ENCODE measurements at regions not wholly inside any gene's neighbourhood (a gene's known extent, or its start where the extent isn't known, plus 50 kb on each side); places are given as distances from the start of the nearest gene placed in this dataset.

DNA sequence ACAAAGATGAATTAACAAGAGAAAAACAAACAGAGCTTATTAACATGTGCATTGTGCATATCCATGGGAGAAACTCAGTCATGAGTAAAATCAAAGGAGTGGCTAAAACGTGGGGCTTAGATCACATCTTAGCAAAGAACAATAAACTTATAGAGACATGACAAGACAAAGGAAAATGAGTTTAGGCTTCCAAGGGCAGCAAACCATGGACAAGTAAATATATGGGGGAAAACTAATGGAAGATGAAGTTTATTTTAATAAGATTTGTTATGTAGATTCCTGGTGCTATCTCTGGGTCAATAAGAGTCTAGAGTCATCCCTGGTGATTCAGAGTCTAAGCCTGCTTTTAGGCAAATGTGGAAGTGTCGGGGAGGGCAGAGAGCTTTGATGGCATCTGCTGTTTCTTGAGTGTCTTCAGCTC is 87.2 kb upstream of the PLPP4 start:
- no peak overlapping the region for H3K4me3 ChIP-seq
- DNase-seq (ENCODE audit: low read depth in 1 of 2, low spot score in 1 of 2): no peak

DNA sequence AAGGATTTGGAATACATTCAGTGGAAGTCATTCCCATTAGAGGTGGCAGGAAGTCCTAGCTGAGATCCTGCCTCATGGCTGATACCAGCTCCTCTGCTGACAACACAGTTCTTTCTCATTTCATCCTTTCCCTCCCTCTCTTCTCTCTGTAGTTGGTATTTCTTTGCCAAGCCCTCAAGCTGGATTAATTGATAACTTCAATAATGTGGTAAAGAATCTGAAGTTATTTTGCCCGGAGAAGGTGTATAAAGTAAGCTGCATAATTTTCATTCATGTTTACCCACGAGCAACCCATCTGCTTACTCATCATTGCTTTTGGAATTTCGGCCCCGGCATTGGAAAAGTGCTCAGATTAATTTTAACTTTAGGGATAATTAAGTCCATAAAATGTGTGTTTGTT is 85.2 kb upstream of the PLPP4 start:
- H3K27ac ChIP-seq: no peak overlapping the region
- no peak for TF ChIP-seq CTCF (IDR thresholded peaks at IDR 0.05; ENCODE audit: low read depth, low read length)
- no peaks in the 10 kb centered on the region for H3K4me1 ChIP-seq (ENCODE audit: low read depth)
- DNase-seq (ENCODE audit: low read depth in 1 of 2, low spot score in 1 of 2): no peak
- no peaks in the 10 kb centered on the region for H3K36me3 ChIP-seq
- H3K4me3 ChIP-seq: no peak overlapping the region
- H3K9me3 ChIP-seq (ENCODE audit: low read depth): no peaks in the 10 kb centered on the region
- H3K27me3 ChIP-seq: no peaks in the 10 kb centered on the region

More for the DNA sequence above, 87.2 kb upstream of the PLPP4 start:
- Histone ChIP-seq H3K4me1 (ENCODE audit: low read depth) (no peaks in the 10 kb centered on the region), H3K9me3 (ENCODE audit: low read depth) (no peaks in the 10 kb centered on the region), H3K36me3 (no peaks in the 10 kb centered on the region), H3K27me3 (no peaks in the 10 kb centered on the region), H3K27ac (no peak overlapping the region)
- TF ChIP-seq CTCF (IDR thresholded peaks at IDR 0.05; ENCODE audit: low read depth, low read length): no peak

DNA sequence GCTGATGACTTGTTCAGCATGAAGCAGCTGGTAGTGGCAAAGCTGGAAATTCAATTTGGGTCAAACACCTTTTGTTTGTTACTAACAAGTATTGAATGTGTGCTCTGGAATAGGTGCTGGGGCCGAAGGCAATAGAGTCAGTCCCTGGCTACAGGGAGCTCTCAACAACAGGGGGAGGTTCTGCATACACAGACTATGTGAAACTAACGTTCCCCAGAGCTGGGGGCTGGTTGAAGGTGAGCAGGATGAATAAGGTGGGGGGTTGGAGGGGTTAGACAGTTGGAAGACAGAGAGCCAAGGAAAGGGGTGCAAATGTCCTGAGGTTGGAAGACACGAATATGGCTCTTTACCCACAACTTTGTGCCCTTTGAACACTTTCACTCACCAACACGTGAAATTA is 84.1 kb upstream of the PLPP4 start:
- Histone ChIP-seq H3K4me1 (ENCODE audit: low read depth) (no peaks in the 10 kb centered on the region), H3K27me3 (no peaks in the 10 kb centered on the region), H3K4me3 (no peak overlapping the region), H3K27ac (no peak overlapping the region), H3K36me3 (no peaks in the 10 kb centered on the region), H3K9me3 (ENCODE audit: low read depth) (no peaks in the 10 kb centered on the region)
- no peak for DNase-seq (ENCODE audit: low read depth in 1 of 2, low spot score in 1 of 2)
- TF ChIP-seq CTCF (IDR thresholded peaks at IDR 0.05; ENCODE audit: low read depth, low read length): no peak

GRCh38 chr10:120375666-120376065 is 81.4 kb upstream of the PLPP4 start:
- TF ChIP-seq CTCF (IDR thresholded peaks at IDR 0.05; ENCODE audit: low read depth, low read length): no peak
- H3K36me3 ChIP-seq: no peaks in the 10 kb centered on the region
- no peaks in the 10 kb centered on the region for H3K9me3 ChIP-seq (ENCODE audit: low read depth)
- no peaks in the 10 kb centered on the region for H3K4me1 ChIP-seq (ENCODE audit: low read depth)
- H3K27ac ChIP-seq: no peak overlapping the region
- H3K27me3 ChIP-seq: no peaks in the 10 kb centered on the region
- DNase-seq (ENCODE audit: low read depth in 1 of 2, low spot score in 1 of 2): no peak
- no peak overlapping the region for H3K4me3 ChIP-seq

DNA sequence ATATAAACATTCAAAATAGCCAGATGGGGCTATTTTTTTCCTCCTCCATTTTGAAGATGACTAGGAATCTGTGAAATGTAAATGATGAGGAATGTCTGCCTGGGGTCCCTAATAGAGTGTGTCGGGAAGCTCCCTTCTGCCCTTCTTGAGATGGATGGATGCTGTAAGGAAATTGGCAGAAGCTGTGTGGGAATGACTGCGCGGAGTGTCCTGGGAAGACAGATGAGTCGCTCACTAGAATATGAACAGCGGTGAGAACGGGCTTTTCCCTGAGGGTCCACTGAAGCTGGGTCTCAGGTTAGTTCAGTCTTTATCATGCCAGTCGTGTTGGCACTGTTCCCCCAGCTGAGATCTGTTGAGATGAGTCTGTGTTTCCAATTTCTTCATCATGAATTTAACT is 75.1 kb upstream of the PLPP4 start:
- no peak overlapping the region for H3K4me3 ChIP-seq
- no peaks in the 10 kb centered on the region for H3K36me3 ChIP-seq
- H3K9me3 ChIP-seq (ENCODE audit: low read depth): no peaks in the 10 kb centered on the region
- H3K4me1 ChIP-seq (ENCODE audit: low read depth): no peaks in the 10 kb centered on the region
- no peak overlapping the region for H3K27ac ChIP-seq
- DNase-seq (ENCODE audit: low read depth in 1 of 2, low spot score in 1 of 2): no peak
- H3K27me3 ChIP-seq: no peaks in the 10 kb centered on the region
- TF ChIP-seq CTCF (IDR thresholded peaks at IDR 0.05; ENCODE audit: low read depth, low read length): no peak

- no peaks in the 10 kb centered on the region for H3K27me3 ChIP-seq
- H3K4me1 ChIP-seq (ENCODE audit: low read depth): no peaks in the 10 kb centered on the region
- no peaks in the 10 kb centered on the region for H3K9me3 ChIP-seq (ENCODE audit: low read depth)
- no peak overlapping the region for H3K27ac ChIP-seq
- H3K4me3 ChIP-seq: no peak overlapping the region
- no peak for DNase-seq (ENCODE audit: low read depth in 1 of 2, low spot score in 1 of 2)
- no peaks in the 10 kb centered on the region for H3K36me3 ChIP-seq
- no peak for TF ChIP-seq CTCF (IDR thresholded peaks at IDR 0.05; ENCODE audit: low read depth, low read length)
Observed at GRCh38 chr10:120382360-120382759, 74.7 kb upstream of the PLPP4 start.

All from cardiac muscle cell (in vitro differentiated cells and primary cell).